ENCODE measurements at regions not wholly inside any gene's neighbourhood (a gene's known extent, or its start where the extent isn't known, plus 50 kb on each side); places are given as distances from the start of the nearest gene placed in this dataset.

DNA sequence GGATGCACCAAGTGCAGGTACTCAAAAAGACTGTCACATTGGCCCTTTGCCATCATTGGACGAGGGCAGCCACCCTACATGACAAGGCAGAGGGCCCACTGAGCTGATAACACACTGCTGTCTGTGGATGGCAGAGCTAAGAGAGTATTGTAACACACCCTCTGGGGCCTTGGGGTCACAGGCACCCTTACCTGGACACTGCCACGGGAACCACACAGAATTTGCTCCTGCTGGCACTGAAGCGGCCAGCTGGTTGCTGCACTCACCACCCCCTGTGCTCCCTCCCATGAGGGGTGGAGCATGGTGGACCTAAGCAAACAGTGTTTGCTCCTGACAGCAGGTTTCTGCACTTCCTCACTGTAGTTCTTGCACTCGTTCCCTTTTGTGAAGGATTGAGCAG lies 208.2 kb upstream of the SGO1 start:
- no peak for DNase-seq (ENCODE audit: low spot score)
- ChIA-PET CTCF (no interaction called here), POLR2A (ENCODE audit: low non-redundant PET) (no interaction called here)
- Histone ChIP-seq H3K9me3 (ENCODE audit: low read depth, low read length, poor library complexity, severe bottlenecking) (no peaks in the 10 kb centered on the region), H3K36me3 (ENCODE audit: insufficient read depth, low read length, poor library complexity, severe bottlenecking) (no peaks in the 10 kb centered on the region), H3K4me1 (ENCODE audit: insufficient read depth, low read length, poor library complexity, severe bottlenecking) (no peaks in the 10 kb centered on the region), H3K27me3 (replicated peaks; ENCODE audit: insufficient read depth, low read depth, low read length, poor library complexity) (no peaks in the 10 kb centered on the region), H3K4me3 (ENCODE audit: low read depth, low read length, poor library complexity, severe bottlenecking) (no peak overlapping the region), H3K27ac (ENCODE audit: low read depth, low read length, poor library complexity, severe bottlenecking) (no peak overlapping the region)
- intact Hi-C loops (cut with micrococcal nuclease; ENCODE audit: unreplicated experiment) = no loop called here
- no TSS peak for BruUV-seq (replicated peaks)
- TF ChIP-seq, protein P1, sequence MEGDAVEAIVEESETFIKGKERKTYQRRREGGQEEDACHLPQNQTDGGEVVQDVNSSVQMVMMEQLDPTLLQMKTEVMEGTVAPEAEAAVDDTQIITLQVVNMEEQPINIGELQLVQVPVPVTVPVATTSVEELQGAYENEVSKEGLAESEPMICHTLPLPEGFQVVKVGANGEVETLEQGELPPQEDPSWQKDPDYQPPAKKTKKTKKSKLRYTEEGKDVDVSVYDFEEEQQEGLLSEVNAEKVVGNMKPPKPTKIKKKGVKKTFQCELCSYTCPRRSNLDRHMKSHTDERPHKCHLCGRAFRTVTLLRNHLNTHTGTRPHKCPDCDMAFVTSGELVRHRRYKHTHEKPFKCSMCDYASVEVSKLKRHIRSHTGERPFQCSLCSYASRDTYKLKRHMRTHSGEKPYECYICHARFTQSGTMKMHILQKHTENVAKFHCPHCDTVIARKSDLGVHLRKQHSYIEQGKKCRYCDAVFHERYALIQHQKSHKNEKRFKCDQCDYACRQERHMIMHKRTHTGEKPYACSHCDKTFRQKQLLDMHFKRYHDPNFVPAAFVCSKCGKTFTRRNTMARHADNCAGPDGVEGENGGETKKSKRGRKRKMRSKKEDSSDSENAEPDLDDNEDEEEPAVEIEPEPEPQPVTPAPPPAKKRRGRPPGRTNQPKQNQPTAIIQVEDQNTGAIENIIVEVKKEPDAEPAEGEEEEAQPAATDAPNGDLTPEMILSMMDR (conservative IDR thresholded peaks at IDR 0.05; ENCODE audit: low read depth, low read length) = no peak
- TF ChIP-seq EZH2 (IDR thresholded peaks at IDR 0.05; ENCODE audit: borderline replicate concordance, low read depth, low read length, poor library complexity, severe bottlenecking) = no peak

DNA sequence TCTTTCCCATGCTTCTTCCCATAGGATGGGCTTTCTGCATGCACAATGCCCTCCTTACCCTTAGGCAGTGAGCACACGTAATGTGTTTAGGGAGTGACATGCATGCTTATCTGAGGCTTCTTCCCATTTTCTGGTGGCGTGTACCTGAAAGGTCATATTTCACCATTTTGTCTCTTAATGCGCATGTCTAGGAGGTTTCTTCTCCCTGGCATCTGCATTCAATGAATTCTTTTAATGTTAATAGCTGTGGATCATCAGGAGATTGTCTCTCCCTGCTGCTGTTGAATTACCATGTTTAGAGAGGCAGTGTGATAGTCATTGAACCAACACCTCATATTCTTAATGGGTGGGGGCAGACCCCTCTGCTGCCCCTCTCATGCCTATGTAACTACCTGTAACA lies 205.6 kb upstream of the SGO1 start:
- BruUV-seq (replicated peaks) = no TSS peak
- Histone ChIP-seq H3K27ac (ENCODE audit: low read depth, low read length, poor library complexity, severe bottlenecking) (no peak overlapping the region), H3K27me3 (replicated peaks; ENCODE audit: insufficient read depth, low read depth, low read length, poor library complexity) (no peaks in the 10 kb centered on the region), H3K9me3 (ENCODE audit: low read depth, low read length, poor library complexity, severe bottlenecking) (no peaks in the 10 kb centered on the region), H3K36me3 (ENCODE audit: insufficient read depth, low read length, poor library complexity, severe bottlenecking) (no peaks in the 10 kb centered on the region), H3K4me3 (ENCODE audit: low read depth, low read length, poor library complexity, severe bottlenecking) (no peak overlapping the region), H3K4me1 (ENCODE audit: insufficient read depth, low read length, poor library complexity, severe bottlenecking) (no peaks in the 10 kb centered on the region)
- ChIA-PET CTCF (no interaction called here), POLR2A (ENCODE audit: low non-redundant PET) (no interaction called here)
- no peak for TF ChIP-seq EZH2 (IDR thresholded peaks at IDR 0.05; ENCODE audit: borderline replicate concordance, low read depth, low read length, poor library complexity, severe bottlenecking)
- TF ChIP-seq, protein P1 (conservative IDR thresholded peaks at IDR 0.05; ENCODE audit: low read depth, low read length) = no peak
- DNase-seq (ENCODE audit: low spot score) = no peak
- intact Hi-C loops (cut with micrococcal nuclease; ENCODE audit: unreplicated experiment) = no loop called here

DNA sequence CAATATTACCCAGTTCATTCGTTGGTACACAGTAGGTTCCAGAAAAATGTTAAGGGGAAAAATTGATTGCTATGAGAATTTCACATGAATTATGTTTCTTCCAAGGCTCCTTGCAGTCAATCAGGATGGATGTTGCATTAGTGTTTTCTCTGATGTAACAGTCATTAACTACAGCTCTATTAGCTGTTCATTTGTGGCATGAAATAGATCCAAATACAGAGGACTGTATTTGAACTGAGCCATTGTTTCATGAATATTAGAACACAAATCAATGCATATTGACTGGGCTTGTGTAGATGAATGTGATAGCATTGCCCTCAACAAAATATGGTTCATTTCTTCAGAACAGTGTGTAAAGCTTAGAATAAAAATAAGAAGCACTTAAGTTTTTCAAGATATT lies 203.0 kb upstream of the SGO1 start:
- H3K4me1 ChIP-seq (ENCODE audit: insufficient read depth, low read length, poor library complexity, severe bottlenecking) = no peaks in the 10 kb centered on the region
- ChIA-PET POLR2A (ENCODE audit: low non-redundant PET) (no interaction called here), CTCF (no interaction called here)
- no peaks in the 10 kb centered on the region for H3K27me3 ChIP-seq (replicated peaks; ENCODE audit: insufficient read depth, low read depth, low read length, poor library complexity)
- H3K36me3 ChIP-seq (ENCODE audit: insufficient read depth, low read length, poor library complexity, severe bottlenecking) = no peaks in the 10 kb centered on the region
- intact Hi-C loops (cut with micrococcal nuclease; ENCODE audit: unreplicated experiment) = no loop called here
- H3K9me3 ChIP-seq (ENCODE audit: low read depth, low read length, poor library complexity, severe bottlenecking) = no peaks in the 10 kb centered on the region
- TF ChIP-seq EZH2 (IDR thresholded peaks at IDR 0.05; ENCODE audit: borderline replicate concordance, low read depth, low read length, poor library complexity, severe bottlenecking) = no peak
- TF ChIP-seq, protein P1 (conservative IDR thresholded peaks at IDR 0.05; ENCODE audit: low read depth, low read length) = no peak
- DNase-seq (ENCODE audit: low spot score) = no peak
- no peak overlapping the region for H3K4me3 ChIP-seq (ENCODE audit: low read depth, low read length, poor library complexity, severe bottlenecking)
- H3K27ac ChIP-seq (ENCODE audit: low read depth, low read length, poor library complexity, severe bottlenecking) = no peak overlapping the region
- no TSS peak for BruUV-seq (replicated peaks)

All from A673 (cell line).